ENCODE measurements at regions not wholly inside any gene's neighbourhood (a gene's known extent, or its start where the extent isn't known, plus 50 kb on each side); places are given as distances from the start of the nearest gene placed in this dataset.

GRCh38 chr3:1774597-1774996 is 324.1 kb upstream of the CNTN4 start:
- Histone ChIP-seq H4K20me1 (ENCODE audit: insufficient read depth, low read length) (no peaks in the 10 kb centered on the region), H3K36me3 (replicated peaks; ENCODE audit: insufficient read depth, low read length) (no peaks in the 10 kb centered on the region), H3K4me1 (ENCODE audit: low read length) (no peaks in the 10 kb centered on the region), H3K79me2 (ENCODE audit: low read length) (no peaks in the 10 kb centered on the region), H3K27ac (ENCODE audit: low read length) (no peak overlapping the region), H3K9me3 (replicated peaks; ENCODE audit: insufficient read depth, low read length) (no peaks in the 10 kb centered on the region), H3K9ac (ENCODE audit: low read length) (no peak overlapping the region), H3K9me2 (replicated peaks; ENCODE audit: insufficient read depth, low read length) (no peaks in the 10 kb centered on the region), H3F3A (ENCODE audit: insufficient read depth, low read length) (no peaks in the 10 kb centered on the region), H3K4me2 (ENCODE audit: low read depth, low read length) (no peak overlapping the region), H3K27me3 (replicated peaks; ENCODE audit: insufficient read depth, low read length) (no peaks in the 10 kb centered on the region), H2AFZ (ENCODE audit: low read length) (no peak overlapping the region), H3K4me3 (ENCODE audit: low read length) (no peak overlapping the region)
- no peak for TF ChIP-seq EZH2 (optimal IDR thresholded peaks at IDR 0.05; ENCODE audit: low read depth, low read length)
- no peak for TF ChIP-seq EZH2phosphoT487 (IDR thresholded peaks at IDR 0.05; ENCODE audit: low read length)
- no peak for TF ChIP-seq CTCF (IDR thresholded peaks at IDR 0.05; ENCODE audit: low read length)
- no peak for DNase-seq

GRCh38 chr3:1775321-1775720 is 323.3 kb upstream of the CNTN4 start:
- no peaks in the 10 kb centered on the region for H3K79me2 ChIP-seq (ENCODE audit: low read length)
- no peak for DNase-seq
- H3F3A ChIP-seq (ENCODE audit: insufficient read depth, low read length) = no peaks in the 10 kb centered on the region
- H3K4me1 ChIP-seq (ENCODE audit: low read length) = no peaks in the 10 kb centered on the region
- no peak overlapping the region for H2AFZ ChIP-seq (ENCODE audit: low read length)
- no peaks in the 10 kb centered on the region for H3K36me3 ChIP-seq (replicated peaks; ENCODE audit: insufficient read depth, low read length)
- H3K4me2 ChIP-seq (ENCODE audit: low read depth, low read length) = no peak overlapping the region
- no peaks in the 10 kb centered on the region for H3K9me3 ChIP-seq (replicated peaks; ENCODE audit: insufficient read depth, low read length)
- no peaks in the 10 kb centered on the region for H4K20me1 ChIP-seq (ENCODE audit: insufficient read depth, low read length)
- no peak overlapping the region for H3K4me3 ChIP-seq (ENCODE audit: low read length)
- no peaks in the 10 kb centered on the region for H3K9me2 ChIP-seq (replicated peaks; ENCODE audit: insufficient read depth, low read length)
- no peaks in the 10 kb centered on the region for H3K27me3 ChIP-seq (replicated peaks; ENCODE audit: insufficient read depth, low read length)
- H3K27ac ChIP-seq (ENCODE audit: low read length) = no peak overlapping the region
- H3K9ac ChIP-seq (ENCODE audit: low read length) = no peak overlapping the region
- TF ChIP-seq EZH2phosphoT487 (IDR thresholded peaks at IDR 0.05; ENCODE audit: low read length) = no peak

- Histone ChIP-seq H3K79me2 (ENCODE audit: low read length) (no peaks in the 10 kb centered on the region), H3K27me3 (replicated peaks; ENCODE audit: insufficient read depth, low read length) (no peaks in the 10 kb centered on the region), H3K4me1 (ENCODE audit: low read length) (no peaks in the 10 kb centered on the region), H3K4me2 (ENCODE audit: low read depth, low read length) (no peak overlapping the region), H3K9me2 (replicated peaks; ENCODE audit: insufficient read depth, low read length) (no peaks in the 10 kb centered on the region), H3K27ac (ENCODE audit: low read length) (no peak overlapping the region), H3K9me3 (replicated peaks; ENCODE audit: insufficient read depth, low read length) (no peaks in the 10 kb centered on the region), H4K20me1 (ENCODE audit: insufficient read depth, low read length) (no peaks in the 10 kb centered on the region), H3F3A (ENCODE audit: insufficient read depth, low read length) (no peaks in the 10 kb centered on the region), H3K9ac (ENCODE audit: low read length) (no peak overlapping the region), H3K36me3 (replicated peaks; ENCODE audit: insufficient read depth, low read length) (no peaks in the 10 kb centered on the region), H2AFZ (ENCODE audit: low read length) (no peak overlapping the region), H3K4me3 (ENCODE audit: low read length) (no peak overlapping the region)
- no peak for TF ChIP-seq EZH2 (optimal IDR thresholded peaks at IDR 0.05; ENCODE audit: low read depth, low read length)
- no peak for TF ChIP-seq EZH2phosphoT487 (IDR thresholded peaks at IDR 0.05; ENCODE audit: low read length)
- no peak for TF ChIP-seq CTCF (IDR thresholded peaks at IDR 0.05; ENCODE audit: low read length)
- DNase-seq = no peak
Measured at GRCh38 chr3:1783995-1784394, 314.7 kb upstream of the CNTN4 start.

GRCh38 chr3:1787094-1787493 is 311.6 kb upstream of the CNTN4 start:
- no peaks in the 10 kb centered on the region for H3K79me2 ChIP-seq (ENCODE audit: low read length)
- no peaks in the 10 kb centered on the region for H3F3A ChIP-seq (ENCODE audit: insufficient read depth, low read length)
- no peak for DNase-seq
- no peaks in the 10 kb centered on the region for H4K20me1 ChIP-seq (ENCODE audit: insufficient read depth, low read length)
- no peak overlapping the region for H3K4me2 ChIP-seq (ENCODE audit: low read depth, low read length)
- TF ChIP-seq CTCF (IDR thresholded peaks at IDR 0.05; ENCODE audit: low read length) (no peak), EZH2phosphoT487 (IDR thresholded peaks at IDR 0.05; ENCODE audit: low read length) (no peak), EZH2 (optimal IDR thresholded peaks at IDR 0.05; ENCODE audit: low read depth, low read length) (no peak)
- no peaks in the 10 kb centered on the region for H3K36me3 ChIP-seq (replicated peaks; ENCODE audit: insufficient read depth, low read length)
- no peaks in the 10 kb centered on the region for H3K9me2 ChIP-seq (replicated peaks; ENCODE audit: insufficient read depth, low read length)
- no peaks in the 10 kb centered on the region for H3K9me3 ChIP-seq (replicated peaks; ENCODE audit: insufficient read depth, low read length)
- no peak overlapping the region for H2AFZ ChIP-seq (ENCODE audit: low read length)
- no peaks in the 10 kb centered on the region for H3K27me3 ChIP-seq (replicated peaks; ENCODE audit: insufficient read depth, low read length)
- H3K4me1 ChIP-seq (ENCODE audit: low read length) = no peaks in the 10 kb centered on the region
- H3K9ac ChIP-seq (ENCODE audit: low read length) = no peak overlapping the region
- H3K27ac ChIP-seq (ENCODE audit: low read length) = no peak overlapping the region
- H3K4me3 ChIP-seq (ENCODE audit: low read length) = no peak overlapping the region
